Astrocyte of the cerebellum (primary cell): ENCODE measurements at regions not wholly inside any gene's neighbourhood (a gene's known extent, or its start where the extent isn't known, plus 50 kb on each side); places are given as distances from the start of the nearest gene placed in this dataset.
"Not testable (repeated sequence)": the region's sequence is repeated elsewhere in the genome, so short reads cannot be mapped to it uniquely, and the experiment has no call there.

Source experiments
- DNase-seq: peaks from one replicate; pipeline ENCODE4 v3.0.0-alpha.2; 2011; ENCODE audit warnings: low read depth
- H3K4me3 ChIP-seq: 2 replicates; pipeline ENCODE4 v1.5.1; 2011; ENCODE audit warnings: mild to moderate bottlenecking, low read depth, low read length, moderate library complexity
- in situ Hi-C: cut with HindIII; loops from 2 replicates; pipeline ENCODE4 v1.10.0; 2017; ENCODE audit warnings: low sequenced_read_pairs
- TF ChIP-seq, protein P1 (sequence below): IDR thresholded peaks from 2 replicates; pipeline ENCODE4 v1.5.1; 2012; ENCODE audit warnings: low read length, low read depth, moderate library complexity, mild to moderate bottlenecking; ENCODE audit errors: missing control alignments

DNA sequence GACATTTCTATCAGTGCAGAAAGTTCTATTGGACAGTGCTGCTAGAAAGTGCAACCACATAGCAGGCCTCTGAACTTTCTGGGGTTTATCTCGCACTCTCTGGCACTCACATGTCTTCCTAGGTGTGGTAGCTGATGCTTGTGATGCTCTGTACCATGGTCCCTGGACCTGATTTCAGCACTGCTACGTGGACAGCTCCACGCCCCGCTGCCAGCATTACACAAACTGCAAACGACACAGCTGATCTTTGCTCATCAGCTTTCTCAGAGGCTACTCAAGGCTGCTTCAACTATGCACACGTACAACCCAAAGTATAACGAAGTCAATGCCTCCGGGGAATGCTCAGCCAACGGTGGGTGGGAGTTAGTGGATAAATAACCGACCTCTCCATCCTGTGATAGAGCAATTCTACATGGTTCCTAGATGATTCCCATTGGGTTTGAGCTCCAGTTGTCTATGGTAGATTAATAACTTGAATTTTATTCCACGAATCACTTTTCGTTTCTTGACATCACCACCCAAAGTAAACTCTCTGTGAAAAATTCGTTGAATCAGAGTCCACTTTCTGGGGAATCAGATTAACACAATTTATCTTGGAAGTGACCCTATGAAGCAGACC lies 302.5 kb downstream of the ACTR3B start:
- no peak overlapping the region for H3K4me3 ChIP-seq
- TF ChIP-seq, protein P1, sequence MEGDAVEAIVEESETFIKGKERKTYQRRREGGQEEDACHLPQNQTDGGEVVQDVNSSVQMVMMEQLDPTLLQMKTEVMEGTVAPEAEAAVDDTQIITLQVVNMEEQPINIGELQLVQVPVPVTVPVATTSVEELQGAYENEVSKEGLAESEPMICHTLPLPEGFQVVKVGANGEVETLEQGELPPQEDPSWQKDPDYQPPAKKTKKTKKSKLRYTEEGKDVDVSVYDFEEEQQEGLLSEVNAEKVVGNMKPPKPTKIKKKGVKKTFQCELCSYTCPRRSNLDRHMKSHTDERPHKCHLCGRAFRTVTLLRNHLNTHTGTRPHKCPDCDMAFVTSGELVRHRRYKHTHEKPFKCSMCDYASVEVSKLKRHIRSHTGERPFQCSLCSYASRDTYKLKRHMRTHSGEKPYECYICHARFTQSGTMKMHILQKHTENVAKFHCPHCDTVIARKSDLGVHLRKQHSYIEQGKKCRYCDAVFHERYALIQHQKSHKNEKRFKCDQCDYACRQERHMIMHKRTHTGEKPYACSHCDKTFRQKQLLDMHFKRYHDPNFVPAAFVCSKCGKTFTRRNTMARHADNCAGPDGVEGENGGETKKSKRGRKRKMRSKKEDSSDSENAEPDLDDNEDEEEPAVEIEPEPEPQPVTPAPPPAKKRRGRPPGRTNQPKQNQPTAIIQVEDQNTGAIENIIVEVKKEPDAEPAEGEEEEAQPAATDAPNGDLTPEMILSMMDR: no peak
- no peak for DNase-seq
- in situ Hi-C loops: no loop called here

DNA sequence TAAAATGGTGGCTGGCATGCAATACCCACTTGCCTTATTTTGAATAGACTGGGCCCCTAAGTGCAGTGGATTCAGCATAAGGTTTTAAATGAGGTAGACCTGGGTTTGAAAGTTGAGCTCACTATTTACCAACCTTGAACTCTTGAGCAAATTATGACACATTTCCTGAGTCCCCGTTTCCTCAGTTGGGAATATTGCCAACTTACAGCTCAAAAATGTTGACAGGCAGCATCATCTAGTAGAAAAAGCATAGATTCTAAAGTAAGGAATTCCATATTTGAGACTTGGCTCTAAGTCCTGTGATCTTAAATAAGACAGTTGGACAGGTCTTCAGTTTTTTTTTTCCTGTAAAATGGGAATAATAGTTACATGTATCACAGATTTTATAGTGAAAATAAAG lies 305.5 kb downstream of the ACTR3B start:
- no peak for DNase-seq
- TF ChIP-seq, protein P1: no peak
- H3K4me3 ChIP-seq: no peak overlapping the region
- in situ Hi-C loops: no loop called here

DNA sequence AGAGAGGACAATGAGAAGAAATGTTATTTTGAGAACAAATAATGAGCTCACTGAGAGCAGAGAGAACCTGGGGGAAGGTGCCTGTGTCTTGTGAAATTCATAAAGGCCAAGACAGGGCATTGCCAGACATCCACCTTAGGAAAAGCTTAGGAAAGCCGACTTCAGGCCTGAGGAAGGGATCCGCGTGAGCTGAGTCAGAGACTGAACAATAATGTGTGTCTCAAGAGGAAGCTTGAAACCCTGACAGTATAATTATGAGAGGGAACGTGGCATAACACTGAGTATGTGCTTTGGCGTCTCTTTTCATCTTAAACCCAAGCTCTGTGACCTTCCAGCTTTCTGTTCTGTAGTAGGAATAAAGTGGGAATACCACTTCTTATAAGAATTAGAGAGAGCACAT lies 307.2 kb downstream of the ACTR3B start:
- H3K4me3 ChIP-seq: no peak overlapping the region
- TF ChIP-seq, protein P1: no peak
- no peak for DNase-seq
- in situ Hi-C loops: no loop called here

DNA sequence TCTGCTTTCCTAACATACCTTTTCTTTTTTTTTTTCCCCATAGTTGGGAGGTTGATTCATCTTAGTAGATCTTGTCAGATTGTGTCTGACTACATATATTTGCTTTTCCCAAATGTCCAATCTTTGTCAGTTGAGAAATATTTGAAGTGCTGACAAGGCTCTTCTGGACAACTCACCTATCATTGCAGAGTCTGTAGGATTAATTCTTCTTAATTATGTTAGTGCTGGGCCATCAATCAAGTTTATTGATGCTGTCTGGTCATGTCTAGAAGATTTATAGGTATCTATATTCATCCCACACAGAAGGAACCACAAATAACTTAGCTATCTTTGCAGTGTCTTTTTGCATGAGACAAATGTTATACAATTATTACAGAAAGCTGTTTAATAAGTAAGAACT lies 310.6 kb downstream of the ACTR3B start:
- in situ Hi-C loops: no loop called here
- TF ChIP-seq, protein P1: no peak
- H3K4me3 ChIP-seq: no peak overlapping the region
- no peak for DNase-seq

DNA sequence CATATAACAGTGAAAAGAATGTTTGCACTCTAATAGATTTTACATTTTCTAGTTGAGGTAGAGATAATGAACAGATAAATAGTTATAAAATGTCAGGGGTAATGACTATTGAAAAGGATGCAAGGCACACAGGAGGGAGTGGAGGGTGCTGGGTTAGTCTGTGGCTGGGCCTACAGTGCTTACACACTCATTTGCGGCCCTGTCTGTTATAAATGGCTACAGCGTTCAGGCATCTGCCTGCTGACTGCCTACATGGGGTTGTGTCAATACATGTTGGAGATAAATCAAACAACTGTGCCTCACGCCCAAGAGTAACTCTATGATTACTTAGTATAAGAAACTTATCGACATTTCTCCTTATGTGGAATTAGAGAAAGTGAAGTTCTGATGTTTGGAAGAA lies 313.3 kb downstream of the ACTR3B start:
- in situ Hi-C loops: no loop called here
- no peak overlapping the region for H3K4me3 ChIP-seq
- no peak for DNase-seq
- TF ChIP-seq, protein P1: no peak

DNA sequence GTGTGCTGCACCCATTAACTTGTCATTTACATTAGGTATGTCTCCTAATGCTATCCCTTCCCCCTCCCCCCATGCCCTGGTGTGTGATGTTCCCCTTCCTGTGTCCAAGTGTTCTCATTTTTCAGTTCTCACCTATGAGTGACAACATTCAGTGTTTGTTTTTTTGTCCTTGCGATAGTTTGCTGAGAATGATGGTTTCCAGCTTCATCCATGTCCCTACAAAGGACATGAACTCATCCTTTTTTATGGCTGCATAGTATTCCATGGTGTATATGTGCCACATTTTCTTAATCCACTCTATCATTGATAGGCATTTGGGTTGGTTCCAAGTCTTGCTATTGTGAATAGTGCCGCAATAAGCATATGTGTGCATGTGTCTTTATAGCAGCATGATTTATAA lies 316.7 kb downstream of the ACTR3B start:
- DNase-seq, H3K4me3 ChIP-seq, in situ Hi-C loops: not testable (repeated sequence)

DNA sequence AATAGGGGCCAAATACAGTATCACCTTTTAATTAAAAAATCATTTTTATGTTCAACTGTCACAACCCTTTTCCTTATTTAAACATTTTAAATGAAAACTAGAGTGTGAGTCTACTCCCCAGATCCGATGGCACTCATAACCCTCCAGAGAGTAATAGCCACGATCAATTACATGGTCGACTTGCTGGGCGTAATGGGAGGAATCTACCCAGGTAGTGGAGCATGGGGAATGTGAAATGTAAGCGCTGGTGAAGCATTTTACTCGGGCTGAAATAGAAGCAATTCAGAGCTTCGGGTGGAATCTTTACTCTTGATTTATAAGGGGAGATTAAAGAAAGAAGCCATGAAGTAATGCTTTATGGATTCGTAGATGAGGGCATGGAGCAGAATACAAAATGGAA lies 321.9 kb downstream of the ACTR3B start:
- H3K4me3 ChIP-seq: no peak overlapping the region
- TF ChIP-seq, protein P1: no peak
- in situ Hi-C loops: no loop called here
- DNase-seq: no peak
